LNCaP clone FGC (cell line): ENCODE measurements at regions not wholly inside any gene's neighbourhood (a gene's known extent, or its start where the extent isn't known, plus 50 kb on each side); places are given as distances from the start of the nearest gene placed in this dataset.

Experiments
- DNase-seq: peaks from one replicate; pipeline ENCODE4 v3.0.0-alpha.2; 2011; ENCODE audit warnings: low read depth
- H3K4me3 ChIP-seq: 2 replicates; pipeline ENCODE4 v1.5.1; 2011; ENCODE audit warnings: mild to moderate bottlenecking, low read depth, low read length, control low read depth
- TF ChIP-seq, protein P1 (sequence below): IDR thresholded peaks from 2 replicates; pipeline ENCODE4 v1.5.1; 2012; ENCODE audit warnings: mild to moderate bottlenecking; ENCODE audit not compliant: control insufficient read depth, insufficient read depth; ENCODE audit errors: extremely low read depth

DNA sequence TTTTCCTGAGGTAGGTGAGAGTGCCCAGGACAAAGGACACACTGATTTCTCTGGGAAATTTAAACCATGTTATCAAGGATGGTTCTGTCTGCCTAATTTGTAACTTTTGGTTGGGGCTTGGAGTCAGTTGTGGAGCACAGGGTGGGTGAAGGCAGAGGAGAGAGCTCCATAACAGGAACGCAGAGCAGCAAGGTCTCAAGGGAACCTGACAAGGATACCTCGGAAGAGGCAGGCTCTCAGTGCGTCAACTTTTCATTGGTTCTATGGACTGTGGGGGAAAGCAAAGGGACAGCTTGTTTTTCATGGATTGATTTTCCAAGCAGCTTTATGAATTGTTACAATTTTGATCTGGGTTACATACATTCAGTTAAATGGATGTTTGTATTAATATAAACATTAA lies 110.4 kb downstream of the SLIT2 start:
- DNase-seq = no peak
- no peak overlapping the region for H3K4me3 ChIP-seq
- TF ChIP-seq, protein P1, sequence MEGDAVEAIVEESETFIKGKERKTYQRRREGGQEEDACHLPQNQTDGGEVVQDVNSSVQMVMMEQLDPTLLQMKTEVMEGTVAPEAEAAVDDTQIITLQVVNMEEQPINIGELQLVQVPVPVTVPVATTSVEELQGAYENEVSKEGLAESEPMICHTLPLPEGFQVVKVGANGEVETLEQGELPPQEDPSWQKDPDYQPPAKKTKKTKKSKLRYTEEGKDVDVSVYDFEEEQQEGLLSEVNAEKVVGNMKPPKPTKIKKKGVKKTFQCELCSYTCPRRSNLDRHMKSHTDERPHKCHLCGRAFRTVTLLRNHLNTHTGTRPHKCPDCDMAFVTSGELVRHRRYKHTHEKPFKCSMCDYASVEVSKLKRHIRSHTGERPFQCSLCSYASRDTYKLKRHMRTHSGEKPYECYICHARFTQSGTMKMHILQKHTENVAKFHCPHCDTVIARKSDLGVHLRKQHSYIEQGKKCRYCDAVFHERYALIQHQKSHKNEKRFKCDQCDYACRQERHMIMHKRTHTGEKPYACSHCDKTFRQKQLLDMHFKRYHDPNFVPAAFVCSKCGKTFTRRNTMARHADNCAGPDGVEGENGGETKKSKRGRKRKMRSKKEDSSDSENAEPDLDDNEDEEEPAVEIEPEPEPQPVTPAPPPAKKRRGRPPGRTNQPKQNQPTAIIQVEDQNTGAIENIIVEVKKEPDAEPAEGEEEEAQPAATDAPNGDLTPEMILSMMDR = no peak

DNA sequence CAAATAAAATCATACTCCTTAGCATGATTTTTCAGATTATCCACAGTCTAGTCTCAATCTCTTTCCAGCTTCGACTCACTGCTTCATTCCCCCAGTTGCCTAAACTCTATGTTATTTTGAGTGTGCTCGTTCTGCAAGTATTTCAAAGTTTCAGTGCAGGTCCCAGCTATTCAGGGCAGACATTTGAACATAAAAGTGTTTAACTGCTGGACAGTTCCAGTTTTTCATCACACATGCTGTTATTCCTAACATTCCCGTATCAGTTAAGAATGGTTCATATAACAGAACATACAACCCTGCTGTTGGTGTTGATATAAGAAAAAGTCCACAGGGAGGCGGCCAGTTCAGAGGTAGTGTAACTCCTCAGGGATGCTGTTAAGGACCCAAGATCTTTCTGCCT lies 113.3 kb downstream of the SLIT2 start:
- no peak overlapping the region for H3K4me3 ChIP-seq
- no peak for DNase-seq
- TF ChIP-seq, protein P1 = no peak

DNA sequence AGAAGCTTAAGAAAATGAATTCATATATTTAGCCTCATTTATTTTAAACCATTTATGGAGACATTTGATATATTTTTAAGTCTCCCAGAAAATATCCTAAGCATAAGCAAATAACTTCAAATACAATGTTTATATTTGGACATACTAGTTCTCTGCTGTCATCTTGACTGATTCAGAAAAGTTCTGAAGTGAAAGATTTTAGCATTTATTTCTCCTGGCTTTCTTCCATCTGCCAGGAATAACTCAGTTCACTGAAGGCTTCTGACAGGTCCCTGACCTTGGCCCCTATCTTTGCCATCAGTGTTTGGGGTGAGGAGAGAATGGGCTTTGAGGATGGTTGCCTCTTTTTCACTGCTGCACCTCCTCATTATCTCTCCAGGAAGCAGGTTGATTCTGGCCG lies 115.7 kb downstream of the SLIT2 start:
- H3K4me3 ChIP-seq = no peak overlapping the region
- no peak for DNase-seq
- TF ChIP-seq, protein P1 = no peak

DNA sequence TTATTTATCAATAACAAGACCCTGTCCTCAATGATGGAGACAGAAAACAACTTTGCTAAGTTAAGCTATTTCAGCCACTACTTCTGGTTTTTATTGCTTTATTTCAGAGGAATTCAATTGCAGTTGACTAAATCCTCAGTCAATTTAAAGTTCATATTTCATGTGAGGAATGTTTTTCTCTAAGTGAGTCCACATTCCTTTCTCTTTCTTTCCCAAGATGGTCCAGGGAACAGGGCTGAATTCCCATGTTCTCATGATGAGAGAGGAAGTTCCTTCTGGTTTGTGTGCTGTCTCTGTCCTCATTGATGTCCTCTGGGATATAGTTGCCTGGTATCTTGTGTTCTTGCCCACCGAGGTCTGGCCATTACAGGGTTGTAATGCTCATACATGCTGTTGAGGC lies 117.2 kb downstream of the SLIT2 start:
- DNase-seq = no peak
- TF ChIP-seq, protein P1 = no peak
- no peak overlapping the region for H3K4me3 ChIP-seq

DNA sequence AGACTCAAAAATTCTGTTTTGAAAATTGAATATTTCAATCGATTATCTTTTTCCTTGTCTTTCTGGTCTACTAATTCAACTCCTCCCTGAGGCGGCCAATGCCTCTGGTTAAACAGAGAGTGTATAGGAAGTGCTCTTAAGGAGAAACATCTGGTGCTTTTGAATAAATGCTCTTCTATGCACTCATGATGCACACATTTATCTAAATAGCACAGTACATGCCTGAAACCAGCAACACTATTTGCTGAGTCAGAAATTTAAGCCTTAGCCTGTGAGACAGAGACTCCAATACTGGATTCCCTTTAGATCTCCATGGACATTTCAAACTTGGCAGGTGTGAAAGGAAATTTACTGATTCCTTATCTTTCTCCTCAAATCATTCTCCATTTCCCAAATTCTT lies 118.6 kb downstream of the SLIT2 start:
- H3K4me3 ChIP-seq = no peak overlapping the region
- TF ChIP-seq, protein P1 = no peak
- DNase-seq = no peak

DNA sequence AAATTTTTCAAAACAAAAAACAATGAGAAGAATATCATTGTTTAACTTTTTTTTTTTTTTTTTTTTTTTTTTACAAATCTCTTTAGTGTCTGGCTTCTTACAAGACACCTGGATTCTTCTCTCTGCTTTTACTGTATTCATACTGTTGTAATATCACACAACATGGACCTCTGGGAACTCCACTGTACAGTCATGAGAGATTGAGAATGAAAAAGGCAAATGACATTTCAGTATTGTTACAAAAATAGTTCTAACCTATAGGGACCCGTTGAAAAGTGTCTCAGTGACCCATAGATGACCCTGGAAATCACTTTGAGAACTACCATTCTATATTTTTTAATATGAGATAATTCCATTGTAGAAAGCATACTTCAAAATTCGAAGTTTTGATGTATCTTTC lies 124.4 kb downstream of the SLIT2 start:
- TF ChIP-seq, protein P1 = no peak
- no peak overlapping the region for H3K4me3 ChIP-seq
- no peak for DNase-seq

DNA sequence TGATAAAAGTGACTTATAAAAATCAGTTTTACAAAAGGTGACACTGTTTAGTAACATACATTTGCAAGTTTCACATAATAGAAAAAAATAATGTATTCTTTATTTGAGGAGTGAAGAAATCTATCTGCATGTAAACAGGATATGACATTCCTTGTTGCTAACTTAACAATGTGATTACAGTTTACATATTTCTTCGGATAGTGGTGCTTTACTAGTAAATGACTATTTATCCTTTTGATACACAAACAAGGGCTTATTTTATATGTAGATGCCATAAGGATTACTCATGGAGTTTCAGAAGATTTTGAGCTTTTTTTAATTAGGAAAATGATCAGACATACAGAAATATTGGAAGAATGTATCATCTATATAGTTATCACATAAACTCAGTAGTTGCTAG lies 126.5 kb downstream of the SLIT2 start:
- TF ChIP-seq, protein P1 = no peak
- DNase-seq = no peak
- H3K4me3 ChIP-seq = no peak overlapping the region
